B cell (primary cell): ENCODE measurements at regions not wholly inside any gene's neighbourhood (a gene's known extent, or its start where the extent isn't known, plus 50 kb on each side); places are given as distances from the start of the nearest gene placed in this dataset.

Experiments used
- ATAC-seq: fragments of 200-7000 bp; cut with Tn5 transposase; one replicate; pipeline ENCODE4 v1.10.0; 2021; ENCODE audit warnings: low read depth, mild to moderate bottlenecking, moderate number of reproducible peaks, moderate library complexity
- CTCF ChIA-PET: fragments of 350-600 bp; sonication (Branson Sonifier 250); formaldehyde crosslinking; loops from one replicate; lab custom pipeline; 2021; ENCODE audit warnings: antibody characterized with exemption, inconsistent platforms; lab: Charles Lee
- POLR2A ChIA-PET: fragments of 350-600 bp; sonication (Branson Sonifier 250); formaldehyde crosslinking; loops from one replicate; lab custom pipeline; 2021; ENCODE audit warnings: antibody characterized with exemption; lab: Charles Lee
- DNase-seq: peaks from one replicate; pipeline ENCODE4 v3.0.0; 2013
- H2AFZ ChIP-seq: 2 replicates; pipeline ENCODE4 v1.6.1; 2012; ENCODE audit warnings: mild to moderate bottlenecking, low read depth, low read length; ENCODE audit not compliant: insufficient read depth, poor library complexity, severe bottlenecking
- H3K27ac ChIP-seq, 2 donors: 1 replicate in 1 of 2; 2 replicates in 1 of 2; pipeline ENCODE4 v1.5.1; 2012 to 2013; ENCODE audit warnings: low read length in 2 of 2, mild to moderate bottlenecking in 2 of 2, moderate library complexity in 1 of 2
- H3K27me3 ChIP-seq, 4 experiments: fragments of 200-600 bp in 1 of 4; sonication (generic) in 1 of 4; replicated peaks in 1 of 4; 1 replicate in 2 of 4; 2 replicates in 2 of 4; pipeline versions ENCODE4 v1.6.1 to v1.7.0; 2013 to 2016; ENCODE audit warnings: low read length in 3 of 4, mild to moderate bottlenecking in 2 of 4, mixed read lengths in 1 of 4, moderate library complexity in 1 of 4; ENCODE audit not compliant: insufficient read depth in 4 of 4, control insufficient read depth in 3 of 4; ENCODE audit errors: control extremely low read depth in 1 of 4
- H3K36me3 ChIP-seq, 2 experiments: replicated peaks in 1 of 2; 1 replicate in 1 of 2; 2 replicates in 1 of 2; pipeline versions ENCODE4 v1.6.1 to v1.7.1; 2013; ENCODE audit warnings: low read length in 1 of 2; ENCODE audit not compliant: insufficient read depth in 2 of 2, control insufficient read depth in 1 of 2; ENCODE audit errors: control extremely low read depth in 1 of 2, extremely low read depth in 1 of 2
- H3K4me1 ChIP-seq, 2 donors: fragments of 200-600 bp in 1 of 2; sonication (generic) in 1 of 2; 1 replicate in 1 of 2; 2 replicates in 1 of 2; pipeline versions ENCODE4 v1.5.1 to v1.6.1; 2013 to 2017; ENCODE audit warnings: low read length in 2 of 2; ENCODE audit not compliant: control insufficient read depth in 2 of 2, insufficient read depth in 2 of 2
- H3K4me2 ChIP-seq: replicated peaks from 2 replicates; pipeline ENCODE3; 2012; ENCODE audit warnings: mild to moderate bottlenecking, low read depth, low read length; ENCODE audit not compliant: poor library complexity, severe bottlenecking
- H3K4me3 ChIP-seq, 5 experiments: fragments of 200-600 bp in 1 of 5; sonication (generic) in 1 of 5; 1 replicate in 3 of 5; 2 replicates in 2 of 5; pipeline versions ENCODE4 v1.5.1 to v1.7.0; 2011 to 2016; ENCODE audit warnings: low read length in 4 of 5, mild to moderate bottlenecking in 4 of 5, low read depth in 2 of 5, control low read depth in 1 of 5, moderate library complexity in 1 of 5; ENCODE audit not compliant: insufficient read depth in 1 of 5; ENCODE audit errors: control extremely low read depth in 1 of 5, extremely low read depth in 1 of 5
- H3K79me2 ChIP-seq: fragments of 200-600 bp; sonication (generic); one replicate; pipeline ENCODE4 v1.6.0; 2016; ENCODE audit warnings: low read length; ENCODE audit not compliant: control insufficient read depth, insufficient read depth
- H3K9ac ChIP-seq: fragments of 200-600 bp; sonication (generic); 2 replicates; pipeline ENCODE4 v1.6.1; 2017; ENCODE audit warnings: mild to moderate bottlenecking, low read length, moderate library complexity
- H3K9me3 ChIP-seq, 3 donors: one replicate each; pipeline versions ENCODE4 v1.6.1 to v1.7.1; 2013; ENCODE audit warnings: low read length in 2 of 3; ENCODE audit not compliant: control insufficient read depth in 2 of 3, insufficient read depth in 1 of 3; ENCODE audit errors: control extremely low read depth in 1 of 3
- H4K20me1 ChIP-seq: 2 replicates; pipeline ENCODE4 v1.6.0; 2012; ENCODE audit warnings: mild to moderate bottlenecking, low read length; ENCODE audit not compliant: insufficient read depth, control insufficient read depth, poor library complexity, severe bottlenecking
- H3K27ac Mint-ChIP-seq: one replicate; pipeline ENCODE4 v1.8.0; 2021; ENCODE audit warnings: mixed read lengths
- H3K27me3 Mint-ChIP-seq: one replicate; pipeline ENCODE4 v1.8.0; 2021; ENCODE audit warnings: mixed read lengths
- H3K4me1 Mint-ChIP-seq: one replicate; pipeline ENCODE4 v1.8.0; 2021; ENCODE audit warnings: mixed read lengths
- H3K4me3 Mint-ChIP-seq: one replicate; pipeline ENCODE4 v1.8.0; 2021; ENCODE audit warnings: mixed read lengths
- H3K9me3 Mint-ChIP-seq: one replicate; pipeline ENCODE4 v1.8.0; 2022; ENCODE audit warnings: mixed read lengths; ENCODE audit not compliant: insufficient read depth
- EZH2 ChIP-seq: IDR thresholded peaks from 2 replicates; pipeline ENCODE4 v1.6.1; 2012; ENCODE audit warnings: borderline replicate concordance, low read depth, mild to moderate bottlenecking, moderate library complexity, low read length; ENCODE audit not compliant: insufficient read depth, poor library complexity, severe bottlenecking
- WGBS: methylation state at CpG from one replicate; pipeline ENCODE4 v1.1.5; 2013; ENCODE audit warnings: missing lambda C conversion rate; ENCODE audit not compliant: insufficient coverage; 5-methylcytosine and 5-hydroxymethylcytosine counted together
- intact Hi-C: fragments of 100-400 bp; cut with micrococcal nuclease; formaldehyde crosslinking; loops from one replicate; pipeline ENCODE4 v1.10.0; 2022
- TF ChIP-seq, protein P1 (sequence below): fragments of 200-600 bp; IDR thresholded peaks from one replicate; pipeline ENCODE4 v1.8.0; 2022; ENCODE audit warnings: antibody characterized with exemption, mild to moderate bottlenecking

DNA sequence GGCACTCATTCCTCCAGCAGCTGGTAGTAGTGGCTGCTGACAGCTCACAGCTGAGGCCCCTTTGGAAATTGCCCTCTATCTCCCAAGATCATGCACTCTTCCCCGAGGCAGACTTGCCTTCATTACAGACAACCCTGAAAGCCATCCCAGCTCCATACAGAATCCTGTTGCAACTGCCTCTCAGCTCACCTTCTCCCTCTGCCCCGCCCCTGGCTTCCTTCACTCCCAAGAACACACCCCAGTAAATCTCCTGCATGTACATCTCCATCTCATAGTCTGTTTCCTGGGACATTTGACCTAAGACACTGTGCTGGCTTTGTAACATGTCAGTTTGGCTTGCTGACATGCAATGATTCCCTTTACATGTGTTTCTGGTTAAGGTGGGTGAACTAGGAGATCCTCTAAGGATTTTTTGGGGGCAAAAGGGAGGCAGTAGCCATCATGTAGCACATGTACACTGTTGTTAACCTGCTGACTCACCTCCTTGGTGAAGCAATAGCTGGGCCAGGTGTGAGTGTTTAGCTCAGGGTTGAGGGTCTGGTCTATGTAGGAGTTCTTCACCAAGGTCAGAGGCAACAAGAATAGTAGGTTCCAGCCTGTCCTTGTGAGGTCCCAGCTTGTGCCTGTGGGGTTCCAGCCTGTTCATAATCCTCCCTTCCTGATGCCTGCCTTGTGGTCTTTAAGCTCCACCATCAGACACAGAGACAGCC is 179.6 kb downstream of the CSNK2A3 start:
- Histone ChIP-seq H4K20me1 (no peaks in the 10 kb centered on the region), H3K27ac (no peak overlapping the region), H3K9me3 (no peaks in the 10 kb centered on the region), H3K9ac (no peak overlapping the region), H3K79me2 (no peaks in the 10 kb centered on the region), H3K36me3 (no peaks in the 10 kb centered on the region), H3K4me1 (no peaks in the 10 kb centered on the region), H3K27me3 (no peaks in the 10 kb centered on the region), H2AFZ (no peak overlapping the region), H3K4me3 (no peak overlapping the region), H3K4me2 (no peak overlapping the region)
- 77% methylated on average over 2 of the region's 2 CpGs for WGBS
- CTCF ChIA-PET = interaction anchor here (1.7 kb wide), 1 partner anchor 16 kb away, joined by 6 read pairs; no protein-coding TSS in a partner anchor
- intact Hi-C loops = no loop called here
- ATAC-seq (no peak), DNase-seq (no peak)
- no peak for TF ChIP-seq EZH2
- TF ChIP-seq, protein P1, sequence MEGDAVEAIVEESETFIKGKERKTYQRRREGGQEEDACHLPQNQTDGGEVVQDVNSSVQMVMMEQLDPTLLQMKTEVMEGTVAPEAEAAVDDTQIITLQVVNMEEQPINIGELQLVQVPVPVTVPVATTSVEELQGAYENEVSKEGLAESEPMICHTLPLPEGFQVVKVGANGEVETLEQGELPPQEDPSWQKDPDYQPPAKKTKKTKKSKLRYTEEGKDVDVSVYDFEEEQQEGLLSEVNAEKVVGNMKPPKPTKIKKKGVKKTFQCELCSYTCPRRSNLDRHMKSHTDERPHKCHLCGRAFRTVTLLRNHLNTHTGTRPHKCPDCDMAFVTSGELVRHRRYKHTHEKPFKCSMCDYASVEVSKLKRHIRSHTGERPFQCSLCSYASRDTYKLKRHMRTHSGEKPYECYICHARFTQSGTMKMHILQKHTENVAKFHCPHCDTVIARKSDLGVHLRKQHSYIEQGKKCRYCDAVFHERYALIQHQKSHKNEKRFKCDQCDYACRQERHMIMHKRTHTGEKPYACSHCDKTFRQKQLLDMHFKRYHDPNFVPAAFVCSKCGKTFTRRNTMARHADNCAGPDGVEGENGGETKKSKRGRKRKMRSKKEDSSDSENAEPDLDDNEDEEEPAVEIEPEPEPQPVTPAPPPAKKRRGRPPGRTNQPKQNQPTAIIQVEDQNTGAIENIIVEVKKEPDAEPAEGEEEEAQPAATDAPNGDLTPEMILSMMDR = no peak
- Mint-ChIP-seq H3K4me3 (no peak overlapping the region), H3K9me3 (peaks cover 2% of the 10 kb centered on the region), H3K27ac (no peak overlapping the region), H3K4me1 (no peaks in the 10 kb centered on the region), H3K27me3 (peaks cover 4% of the 10 kb centered on the region)
- POLR2A ChIA-PET = no interaction called here

DNA sequence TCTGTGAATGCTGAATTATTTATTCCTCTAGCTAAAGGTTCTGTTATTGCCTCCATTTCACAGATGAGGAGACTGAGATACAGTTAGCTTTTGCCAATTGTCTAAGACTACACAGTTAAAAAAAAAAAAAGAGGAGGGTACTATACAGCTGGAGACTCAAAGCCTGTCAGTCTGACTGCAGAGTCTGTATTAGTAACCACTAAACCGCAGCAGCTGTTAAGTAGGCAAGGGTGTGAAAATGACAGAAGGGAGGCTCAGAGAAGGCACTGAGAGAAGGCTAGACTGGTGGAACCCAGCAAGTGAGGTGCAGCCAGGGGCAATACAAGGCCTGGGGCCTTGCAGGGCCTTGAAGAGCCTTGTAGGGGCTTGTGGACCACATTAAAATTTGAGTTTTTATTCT is 181.2 kb downstream of the CSNK2A3 start:
- Histone ChIP-seq H2AFZ (no peak overlapping the region), H3K9me3 (no peaks in the 10 kb centered on the region), H3K4me1 (no peaks in the 10 kb centered on the region), H3K4me3 (no peak overlapping the region), H4K20me1 (no peaks in the 10 kb centered on the region), H3K27me3 (no peaks in the 10 kb centered on the region), H3K4me2 (no peak overlapping the region), H3K36me3 (no peaks in the 10 kb centered on the region), H3K9ac (no peak overlapping the region), H3K27ac (no peak overlapping the region), H3K79me2 (no peaks in the 10 kb centered on the region)
- ChIA-PET POLR2A (no interaction called here), CTCF (no interaction called here)
- intact Hi-C loops = no loop called here
- H3K27me3 Mint-ChIP-seq = peaks cover 10% of the 10 kb centered on the region
- no peaks in the 10 kb centered on the region for H3K4me1 Mint-ChIP-seq
- WGBS = 90% methylated on average over 1 of the region's 1 CpG
- no peak overlapping the region for H3K4me3 Mint-ChIP-seq
- DNase-seq (no peak), ATAC-seq (no peak)
- TF ChIP-seq, protein P1 = no peak
- TF ChIP-seq EZH2 = no peak
- H3K9me3 Mint-ChIP-seq = peaks cover 2% of the 10 kb centered on the region
- no peak overlapping the region for H3K27ac Mint-ChIP-seq
